ENCODE measurements at regions not wholly inside any gene's neighbourhood (a gene's known extent, or its start where the extent isn't known, plus 50 kb on each side); places are given as distances from the start of the nearest gene placed in this dataset.

- TF ChIP-seq CTCF (IDR thresholded peaks at IDR 0.05) = no peak
- no peak for TF ChIP-seq POLR2A (IDR thresholded peaks at IDR 0.05)
Observed at GRCh38 chr13:22372261-22372660, 701.4 kb downstream of the FGF9 start.
